Spleen (tissue), 11 donors: ENCODE measurements at regions not wholly inside any gene's neighbourhood (a gene's known extent, or its start where the extent isn't known, plus 50 kb on each side); places are given as distances from the start of the nearest gene placed in this dataset.

Source experiments
- DNase-seq: peaks from one replicate; pipeline ENCODE4 v3.0.0-alpha.2; 2020
- H3K27ac ChIP-seq, 8 donors: fragments of 200-600 bp; sonication (generic) in 7 of 8; 1 replicate in 4 of 8; 2 replicates in 4 of 8; pipeline versions ENCODE4 v1.5.0 to v1.8.0; 2016 to 2021; ENCODE audit warnings: inconsistent platforms in 4 of 8, mild to moderate bottlenecking in 4 of 8, moderate library complexity in 1 of 8
- H3K27me3 ChIP-seq, 7 donors: fragments of 200-600 bp; sonication (generic) in 6 of 7; replicated peaks in 1 of 7; 1 replicate in 4 of 7; 2 replicates in 3 of 7; pipeline versions ENCODE4 v1.5.0 to v1.8.0; 2016 to 2021; ENCODE audit warnings: inconsistent platforms in 3 of 7, mild to moderate bottlenecking in 1 of 7
- H3K36me3 ChIP-seq, 6 donors: fragments of 200-600 bp; sonication (generic) in 5 of 6; 1 replicate in 4 of 6; 2 replicates in 2 of 6; pipeline versions ENCODE4 v1.5.0 to v1.8.0; 2016 to 2021; ENCODE audit warnings: inconsistent platforms in 2 of 6
- H3K4me1 ChIP-seq, 6 donors: fragments of 200-600 bp; sonication (generic) in 5 of 6; 1 replicate in 3 of 6; 2 replicates in 3 of 6; pipeline versions ENCODE4 v1.5.0 to v1.8.0; 2016 to 2021; ENCODE audit warnings: inconsistent platforms in 3 of 6
- H3K4me3 ChIP-seq, 8 donors: fragments of 200-600 bp; sonication (generic) in 7 of 8; 1 replicate in 4 of 8; 2 replicates in 4 of 8; pipeline versions ENCODE4 v1.5.0 to v1.8.0; 2016 to 2021; ENCODE audit warnings: inconsistent platforms in 4 of 8, mild to moderate bottlenecking in 4 of 8, moderate library complexity in 2 of 8
- H3K9me3 ChIP-seq, 8 donors: fragments of 200-600 bp; sonication (generic) in 7 of 8; 1 replicate in 4 of 8; 2 replicates in 4 of 8; pipeline versions ENCODE4 v1.5.0 to v1.8.0; 2016 to 2021; ENCODE audit warnings: inconsistent platforms in 4 of 8
- POLR2A ChIP-seq, 3 donors: fragments of 450-650 bp; IDR thresholded peaks; one replicate each; pipeline ENCODE4 v1.5.1; 2017; ENCODE audit warnings: antibody characterized with exemption in 3 of 3, mild to moderate bottlenecking in 1 of 3
- POLR2AphosphoS5 ChIP-seq, 3 donors: sonication (generic); formaldehyde crosslinking; IDR thresholded peaks; one replicate each; pipeline ENCODE4 v1.5.1; 2017; ENCODE audit warnings: antibody characterized with exemption in 3 of 3
- whole genome bisulfite sequencing, 5 donors: extraction: QIAGEN DNeasy Blood & Tissue Kit in 3 of 5; methylation state at CpG; one replicate each; pipeline versions ENCODE4 v1.1.5 to v1.1.7; 2013 to 2018; 5-methylcytosine and 5-hydroxymethylcytosine counted together
- intact Hi-C: fragments of 100-400 bp; cut with DNase I; formaldehyde crosslinking; loops from one replicate; pipeline ENCODE4 v1.15.0; 2023; ENCODE audit warnings: low total_unique reads
- TF ChIP-seq, protein P1 (sequence below), 11 experiments: fragments of 200-600 bp in 7 of 11; fragments of 450-650 bp in 4 of 11; sonication (generic) in 4 of 11; IDR thresholded peaks in 8 of 11; conservative IDR thresholded peaks in 3 of 11; 1 replicate in 7 of 11; 2 replicates in 4 of 11; pipeline versions ENCODE4 v1.4.0 to v1.8.0; 2016 to 2021; ENCODE audit warnings: antibody characterized with exemption in 11 of 11, inconsistent platforms in 4 of 11, mild to moderate bottlenecking in 1 of 11
- donor health status: healthy with polysubstance abuse.
- donor health status: DM: no; HTN: no; CAD: no; lungs with moderate emphysema.
- donor health status: DM: no; HTN: no; CAD: no.
- donor health status: Bipolar disorder and iron deficiency.
- donor health status: healthy.
- donor health status: DM: no; HTN: no; CAD: no.
- donor health status: DM: yes; HTN: yes; CAD: no.

DNA sequence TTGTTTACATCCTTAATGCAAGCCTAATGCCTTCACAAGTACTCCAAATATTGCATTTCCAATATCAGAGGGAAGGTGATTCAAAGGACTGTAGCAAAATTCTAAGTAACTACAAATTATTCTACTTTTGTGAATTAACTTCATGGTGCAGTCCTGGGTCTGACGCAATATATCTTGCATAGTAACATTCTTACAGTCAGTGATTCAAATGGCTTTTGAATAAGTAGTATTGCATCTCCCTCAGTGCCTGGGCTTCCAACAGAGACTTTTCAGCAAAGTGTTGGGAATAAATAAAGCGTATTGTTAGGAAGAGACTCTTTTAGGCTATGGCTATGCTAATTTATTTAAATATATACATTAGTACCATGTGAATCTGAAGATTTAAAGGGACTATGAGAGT lies 564.7 kb upstream of the COBL start:
- H3K27me3 ChIP-seq: no peaks in the 10 kb centered on the region
- peaks cover 0 to 17% (median 0%) of the 10 kb centered on the region in 8 donors for H3K9me3 ChIP-seq
- no peaks in the 10 kb centered on the region for H3K36me3 ChIP-seq
- no peak for DNase-seq
- no peak overlapping the region for H3K27ac ChIP-seq
- no peaks in the 10 kb centered on the region for H3K4me1 ChIP-seq
- intact Hi-C loops: no loop called here
- no peak overlapping the region for H3K4me3 ChIP-seq
- WGBS, 5 donors: 73 to 84% (median 75%) methylated on average over 2 of the region's 2 CpGs
- TF ChIP-seq, protein P1, sequence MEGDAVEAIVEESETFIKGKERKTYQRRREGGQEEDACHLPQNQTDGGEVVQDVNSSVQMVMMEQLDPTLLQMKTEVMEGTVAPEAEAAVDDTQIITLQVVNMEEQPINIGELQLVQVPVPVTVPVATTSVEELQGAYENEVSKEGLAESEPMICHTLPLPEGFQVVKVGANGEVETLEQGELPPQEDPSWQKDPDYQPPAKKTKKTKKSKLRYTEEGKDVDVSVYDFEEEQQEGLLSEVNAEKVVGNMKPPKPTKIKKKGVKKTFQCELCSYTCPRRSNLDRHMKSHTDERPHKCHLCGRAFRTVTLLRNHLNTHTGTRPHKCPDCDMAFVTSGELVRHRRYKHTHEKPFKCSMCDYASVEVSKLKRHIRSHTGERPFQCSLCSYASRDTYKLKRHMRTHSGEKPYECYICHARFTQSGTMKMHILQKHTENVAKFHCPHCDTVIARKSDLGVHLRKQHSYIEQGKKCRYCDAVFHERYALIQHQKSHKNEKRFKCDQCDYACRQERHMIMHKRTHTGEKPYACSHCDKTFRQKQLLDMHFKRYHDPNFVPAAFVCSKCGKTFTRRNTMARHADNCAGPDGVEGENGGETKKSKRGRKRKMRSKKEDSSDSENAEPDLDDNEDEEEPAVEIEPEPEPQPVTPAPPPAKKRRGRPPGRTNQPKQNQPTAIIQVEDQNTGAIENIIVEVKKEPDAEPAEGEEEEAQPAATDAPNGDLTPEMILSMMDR (IDR thresholded peaks at IDR 0.05 in 8 of 11, conservative IDR thresholded peaks at IDR 0.05 in 3 of 11): no peak
- TF ChIP-seq POLR2A (IDR thresholded peaks at IDR 0.05): no peak
- no peak for TF ChIP-seq POLR2AphosphoS5 (IDR thresholded peaks at IDR 0.05)

DNA sequence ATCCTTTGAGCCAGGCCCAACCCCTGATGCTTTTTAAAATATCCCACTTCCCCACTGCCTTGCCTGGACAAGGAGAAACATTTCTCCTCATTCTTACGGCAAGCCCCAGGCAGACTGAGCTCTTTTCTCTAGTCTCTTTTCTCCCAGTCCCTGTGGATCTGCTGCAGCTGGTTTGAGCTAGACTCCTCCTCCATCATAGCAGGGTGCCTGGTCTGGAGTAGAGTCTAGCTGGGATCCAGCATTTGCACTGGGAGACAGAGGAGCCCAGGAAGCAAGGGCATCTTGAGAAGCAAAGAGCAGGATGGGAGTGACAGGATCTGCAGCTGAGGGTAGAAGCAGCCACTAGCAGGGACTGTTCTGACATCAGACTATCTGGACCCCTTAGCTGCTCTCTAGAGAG lies 562.3 kb upstream of the COBL start:
- Histone ChIP-seq H3K27ac (no peak overlapping the region), H3K9me3 (peaks cover 0 to 23% (median 0%) of the 10 kb centered on the region in 8 donors), H3K4me1 (no peaks in the 10 kb centered on the region), H3K4me3 (no peak overlapping the region), H3K27me3 (no peaks in the 10 kb centered on the region), H3K36me3 (no peaks in the 10 kb centered on the region)
- intact Hi-C loops: no loop called here
- TF ChIP-seq, protein P1 (IDR thresholded peaks at IDR 0.05 in 8 of 11, conservative IDR thresholded peaks at IDR 0.05 in 3 of 11): no peak
- TF ChIP-seq POLR2A (IDR thresholded peaks at IDR 0.05) (no peak), POLR2AphosphoS5 (IDR thresholded peaks at IDR 0.05) (no peak)
- DNase-seq: no peak
- 68 to 85% (median 82%) methylated on average over 1 of the region's 1 CpG for WGBS, 5 donors

GRCh38 chr7:51869452-51869851 lies 552.8 kb upstream of the COBL start:
- no peak overlapping the region for H3K27ac ChIP-seq
- H3K4me1 ChIP-seq: no peaks in the 10 kb centered on the region
- 56 to 88% (median 75%) methylated on average over 6 of the region's 6 CpGs for WGBS, 5 donors
- intact Hi-C loops: no loop called here
- TF ChIP-seq POLR2AphosphoS5 (IDR thresholded peaks at IDR 0.05) (no peak), POLR2A (IDR thresholded peaks at IDR 0.05) (no peak)
- TF ChIP-seq, protein P1 (IDR thresholded peaks at IDR 0.05 in 8 of 11, conservative IDR thresholded peaks at IDR 0.05 in 3 of 11): no peak
- no peak for DNase-seq
- no peak overlapping the region for H3K4me3 ChIP-seq
- no peaks in the 10 kb centered on the region for H3K36me3 ChIP-seq
- H3K9me3 ChIP-seq: peaks cover 0 to 8% (median 0%) of the 10 kb centered on the region in 8 donors
- H3K27me3 ChIP-seq: no peaks in the 10 kb centered on the region

DNA sequence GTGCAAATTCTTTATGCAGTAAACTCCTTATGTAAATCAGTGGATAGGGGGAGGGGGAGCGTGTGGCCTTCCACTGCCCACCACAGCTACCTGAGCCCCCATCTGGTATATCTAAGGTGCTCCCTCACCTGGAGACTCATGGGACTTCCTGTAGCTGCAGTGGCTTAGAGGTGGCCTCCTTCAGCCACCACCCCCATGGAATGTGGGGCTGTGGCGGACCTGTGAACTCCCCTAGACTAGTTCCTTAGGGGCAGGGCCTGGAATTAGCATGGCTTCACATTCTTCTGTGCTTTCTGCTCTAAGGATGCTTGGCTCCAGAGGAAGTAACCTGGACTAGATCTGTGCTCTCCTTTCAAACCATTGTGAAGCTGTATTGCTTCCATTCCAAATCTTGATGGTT lies 550.5 kb upstream of the COBL start:
- Histone ChIP-seq H3K4me1 (no peaks in the 10 kb centered on the region), H3K27me3 (no peaks in the 10 kb centered on the region), H3K36me3 (no peaks in the 10 kb centered on the region), H3K27ac (no peak overlapping the region), H3K4me3 (no peak overlapping the region), H3K9me3 (peaks cover 0 to 6% (median 0%) of the 10 kb centered on the region in 8 donors)
- WGBS, 5 donors: 75 to 94% (median 84%) methylated on average over 2 of the region's 2 CpGs
- DNase-seq: no peak
- intact Hi-C loops: no loop called here
- TF ChIP-seq, protein P1 (IDR thresholded peaks at IDR 0.05 in 8 of 11, conservative IDR thresholded peaks at IDR 0.05 in 3 of 11): no peak
- TF ChIP-seq POLR2AphosphoS5 (IDR thresholded peaks at IDR 0.05): no peak
- no peak for TF ChIP-seq POLR2A (IDR thresholded peaks at IDR 0.05)
